RWPE1 (cell line): ENCODE measurements at regions not wholly inside any gene's neighbourhood (a gene's known extent, or its start where the extent isn't known, plus 50 kb on each side); places are given as distances from the start of the nearest gene placed in this dataset.
A peak's percentile ranks its signal among the peaks of the same experiment; 100 is the strongest.

Experiments used
- CTCF ChIA-PET: fragments of 350-600 bp; sonication (Branson Sonifier 250); formaldehyde crosslinking; extraction: SDS; loops from one replicate; lab custom pipeline; 2021; lab: Yijun Ruan, JAX
- POLR2A ChIA-PET: fragments of 400-600 bp; formaldehyde crosslinking; extraction: SDS; loops from one replicate; lab custom pipeline; 2020; ENCODE audit warnings: antibody characterized with exemption; ENCODE audit not compliant: low non-redundant PET; lab: Yijun Ruan, JAX
- DNase-seq: peaks from one replicate; pipeline ENCODE4 v3.0.0; 2012; ENCODE audit warnings: low spot score
- H3K27ac ChIP-seq: fragments of 450-650 bp; 2 replicates; pipeline ENCODE4 v1.5.1; 2017
- CTCF ChIP-seq: fragments of 450-650 bp; conservative IDR thresholded peaks from 2 replicates; pipeline ENCODE4 v1.5.1; 2017; ENCODE audit warnings: low read depth, mild to moderate bottlenecking

- TF ChIP-seq CTCF: no peak; the same call in 1 of the 2 replicates
- CTCF ChIA-PET: interaction anchor here (0.5 to 1.3 kb wide), 2 partner anchors 9 to 126 kb away, joined by 4 read pairs; no protein-coding TSS in a partner anchor
- POLR2A ChIA-PET: no interaction called here
- H3K27ac ChIP-seq: no peak overlapping the region
- DNase-seq: peak; percentile 10
These were observed 651.6 kb downstream of the NTRK3 start for GRCh38 chr15:87604857-87605446.

DNA sequence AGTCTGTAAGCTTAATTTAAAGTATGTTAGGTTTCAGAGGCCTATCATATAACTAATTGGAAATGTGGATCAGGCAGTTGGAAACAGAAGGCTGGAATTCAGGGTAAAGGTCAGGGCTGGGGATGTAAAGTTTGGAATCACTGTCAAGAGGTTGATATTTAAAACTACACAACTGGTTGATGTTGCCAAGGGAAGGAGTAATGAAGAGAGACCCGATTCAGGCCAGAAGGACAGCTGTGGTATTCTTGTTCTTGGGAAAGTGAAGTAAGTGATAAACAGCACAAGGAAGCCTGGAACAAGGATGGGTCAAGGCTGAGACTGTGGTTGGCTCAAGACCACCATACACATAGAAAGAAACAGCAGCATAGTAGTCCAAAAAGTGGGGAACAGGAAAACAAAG, 654.2 kb downstream of the NTRK3 start:
- ChIA-PET POLR2A (no interaction called here), CTCF (no interaction called here)
- TF ChIP-seq CTCF: no peak
- no peak for DNase-seq
- H3K27ac ChIP-seq: no peak overlapping the region

- ChIA-PET CTCF (no interaction called here), POLR2A (no interaction called here)
- no peak for TF ChIP-seq CTCF
- DNase-seq: no peak
- no peak overlapping the region for H3K27ac ChIP-seq
These were observed 656.9 kb downstream of the NTRK3 start for GRCh38 chr15:87599616-87600015.

DNA sequence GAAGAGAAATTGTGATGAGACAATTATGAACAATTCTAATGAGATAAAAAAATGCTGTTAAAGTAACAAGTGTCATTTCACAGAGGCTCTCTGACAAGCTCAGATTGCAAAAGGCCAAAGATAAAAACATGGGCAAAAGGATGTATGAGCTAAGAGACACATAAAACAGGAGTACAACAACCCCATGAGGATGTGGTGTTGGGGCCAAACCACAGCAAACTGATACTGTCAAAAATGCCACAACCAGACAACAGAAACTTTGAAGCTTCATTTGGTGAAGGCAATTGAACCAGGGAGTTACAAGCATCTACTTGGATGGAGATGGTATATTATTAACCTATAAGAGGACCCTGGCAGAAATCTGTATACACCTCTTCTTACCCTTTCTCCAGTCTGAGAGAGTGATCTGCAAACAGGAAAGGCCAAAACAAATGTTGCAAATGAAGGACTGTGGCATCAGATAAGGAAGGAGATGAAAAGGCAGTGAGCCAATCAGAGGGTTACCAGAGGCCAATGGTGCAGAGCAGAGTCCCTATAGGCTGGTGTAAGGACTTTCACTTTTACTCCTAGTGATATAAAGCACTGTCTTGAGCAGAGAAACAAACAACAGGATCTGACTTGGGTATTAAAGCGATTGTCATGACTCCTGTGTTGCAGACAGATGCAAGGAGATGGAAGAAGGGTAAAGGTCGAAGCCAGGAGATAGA, 659.0 kb downstream of the NTRK3 start:
- H3K27ac ChIP-seq: no peak overlapping the region
- POLR2A ChIA-PET: no interaction called here
- no peak for TF ChIP-seq CTCF
- CTCF ChIA-PET: no interaction called here
- no peak for DNase-seq

DNA sequence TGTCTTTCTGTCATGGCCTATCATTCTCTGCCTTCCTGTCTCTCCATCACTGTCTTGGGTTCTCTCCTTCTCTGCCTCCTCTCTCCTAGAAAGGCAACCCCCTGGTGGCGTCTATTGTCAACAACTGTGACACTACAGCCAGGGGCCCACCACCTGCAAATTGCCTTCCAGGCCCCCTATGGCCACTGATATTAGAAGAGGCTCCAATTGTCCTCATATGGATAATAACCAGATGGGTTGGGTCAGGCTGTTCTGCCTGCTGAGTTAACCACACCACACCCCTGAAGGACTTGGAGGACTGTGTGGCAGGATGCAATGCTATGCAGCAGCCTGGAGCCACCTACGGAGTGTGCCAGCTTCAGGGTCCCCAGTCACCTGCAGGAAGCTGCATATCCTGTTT, 665.0 kb downstream of the NTRK3 start:
- POLR2A ChIA-PET: no interaction called here
- CTCF ChIA-PET: interaction anchor here (0.7 kb wide), 1 partner anchor 211 kb away, joined by 3 read pairs; no protein-coding TSS in a partner anchor

DNA sequence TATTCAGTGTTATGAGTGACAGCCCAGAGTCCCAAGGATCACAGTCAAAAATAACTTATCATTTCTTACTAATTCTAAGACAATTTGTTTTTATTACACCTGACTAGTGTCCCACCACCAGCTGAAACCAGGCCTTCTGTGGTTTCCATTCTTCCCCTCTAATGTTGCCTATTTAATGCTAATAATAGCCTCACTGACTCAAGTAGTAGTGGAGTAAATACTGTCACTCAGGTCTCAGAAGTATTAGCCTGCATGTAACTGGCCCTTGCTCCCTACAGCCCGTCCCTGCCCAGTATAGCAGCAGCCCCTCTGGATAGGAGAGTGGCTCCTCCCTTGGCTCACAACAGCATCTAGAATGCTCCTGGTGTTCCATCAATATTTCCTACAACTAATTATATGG, 665.5 kb downstream of the NTRK3 start:
- POLR2A ChIA-PET: no interaction called here
- CTCF ChIA-PET: no interaction called here
- no peak overlapping the region for H3K27ac ChIP-seq
- no peak for DNase-seq
- no peak for TF ChIP-seq CTCF

More for the DNA sequence above, 665.0 kb downstream of the NTRK3 start:
- TF ChIP-seq CTCF: no peak
- DNase-seq: no peak
- no peak overlapping the region for H3K27ac ChIP-seq
